GM10248 (cell line): ENCODE measurements at regions not wholly inside any gene's neighbourhood (a gene's known extent, or its start where the extent isn't known, plus 50 kb on each side); places are given as distances from the start of the nearest gene placed in this dataset.

ENCODE experiments used
- CTCF ChIA-PET: fragments of 300-600 bp; sonication (Branson Sonifier 250); formaldehyde crosslinking; extraction: SDS; loops from one replicate; lab custom pipeline; 2021; ENCODE audit warnings: antibody characterized with exemption; lab: Yijun Ruan, JAX
- POLR2A ChIA-PET: fragments of 350-650 bp; sonication (Branson Sonifier 250); formaldehyde crosslinking; extraction: SDS; loops from one replicate; lab custom pipeline; 2020; ENCODE audit warnings: antibody characterized with exemption; lab: Yijun Ruan, JAX
- DNase-seq: peaks from one replicate; pipeline ENCODE4 v3.0.0; 2012; ENCODE audit errors: extremely low spot score
- CTCF ChIP-seq: IDR thresholded peaks from 2 replicates; pipeline ENCODE4 v1.5.1; 2012; ENCODE audit warnings: mild to moderate bottlenecking, low read depth; ENCODE audit errors: extremely low read depth, missing control alignments, control extremely low read depth

- ChIA-PET CTCF (interaction anchor here (1.3 kb wide), 1 partner anchor 14 kb away, joined by 4 read pairs; no protein-coding TSS in a partner anchor), POLR2A (no interaction called here)
- TF ChIP-seq CTCF = no peak
- no peak for DNase-seq
Measured at GRCh38 chr1:222413436-222413835, 134.5 kb downstream of the HHIPL2 start.

- DNase-seq = peak; percentile 48
- CTCF ChIA-PET = no interaction called here
- no peak for TF ChIP-seq CTCF
- POLR2A ChIA-PET = no interaction called here
Measured at GRCh38 chr1:222404710-222405109, 143.2 kb downstream of the HHIPL2 start.

GRCh38 chr1:222399197-222399596 is 148.7 kb downstream of the HHIPL2 start:
- ChIA-PET POLR2A (no interaction called here), CTCF (interaction anchor here (0.8 to 1.2 kb wide), 3 partner anchors 8 to 14 kb away, joined by 3 to 4 read pairs (median 3); no protein-coding TSS in a partner anchor)

GRCh38 chr1:222394224-222394623 is 153.7 kb downstream of the HHIPL2 start:
- ChIA-PET CTCF (no interaction called here), POLR2A (no interaction called here)
- no peak for DNase-seq
- no peak for TF ChIP-seq CTCF

More at GRCh38 chr1:222399197-222399596, 148.7 kb downstream of the HHIPL2 start:
- no peak for DNase-seq
- no peak for TF ChIP-seq CTCF

- DNase-seq = no peak
- TF ChIP-seq CTCF = no peak
- ChIA-PET POLR2A (no interaction called here), CTCF (no interaction called here)
Measured at GRCh38 chr1:222392556-222392955, 155.3 kb downstream of the HHIPL2 start.

- TF ChIP-seq CTCF = no peak
- ChIA-PET CTCF (interaction anchor here (1.3 kb wide), 1 partner anchor 10 kb away, joined by 3 read pairs; no protein-coding TSS in a partner anchor), POLR2A (no interaction called here)
- DNase-seq = no peak
Measured at GRCh38 chr1:222390181-222390580, 157.7 kb downstream of the HHIPL2 start.
